ENCODE measurements at regions not wholly inside any gene's neighbourhood (a gene's known extent, or its start where the extent isn't known, plus 50 kb on each side); places are given as distances from the start of the nearest gene placed in this dataset.

GRCh38 chr3:41000471-41000870, 198.8 kb upstream of the CTNNB1 start:
- Mint-ChIP-seq H3K27me3 (ENCODE audit: low read depth in 2 of 2) (peaks cover 0 to 7% of the 10 kb centered on the region in 2 donors), H3K36me3 (no peaks in the 10 kb centered on the region), H3K4me3 (no peak overlapping the region), H3K27ac (no peak overlapping the region), H3K4me1 (no peaks in the 10 kb centered on the region), H3K9me3 (no peaks in the 10 kb centered on the region)
- no peak for TF ChIP-seq CTCF (IDR thresholded peaks at IDR 0.05)
- Histone ChIP-seq H3K9me3 (ENCODE audit: control insufficient read depth, insufficient read depth, low read length) (no peaks in the 10 kb centered on the region), H3K4me1 (ENCODE audit: control insufficient read depth, insufficient read depth, low read length) (no peaks in the 10 kb centered on the region), H3K27me3 (ENCODE audit: control insufficient read depth, insufficient read depth, low read length) (no peaks in the 10 kb centered on the region), H3K36me3 (ENCODE audit: control insufficient read depth, insufficient read depth, low read length) (no peaks in the 10 kb centered on the region), H3K4me3 (ENCODE audit: low read length) (no peak overlapping the region), H3K27ac (ENCODE audit: low read length) (no peak overlapping the region)
- ATAC-seq (no peak), DNase-seq (no peak)
- WGBS (ENCODE audit: insufficient coverage) = 72% methylated on average over 2 of the region's 6 CpGs
- intact Hi-C loops (cut with micrococcal nuclease) = no loop called here

GRCh38 chr3:41001556-41001955, 197.7 kb upstream of the CTNNB1 start:
- H3K9me3 ChIP-seq (ENCODE audit: control insufficient read depth, insufficient read depth, low read length) = no peaks in the 10 kb centered on the region
- H3K4me3 ChIP-seq (ENCODE audit: low read length) = no peak overlapping the region
- Mint-ChIP-seq H3K4me3 (no peak overlapping the region), H3K9me3 (no peaks in the 10 kb centered on the region), H3K36me3 (no peaks in the 10 kb centered on the region), H3K4me1 (no peaks in the 10 kb centered on the region), H3K27me3 (ENCODE audit: low read depth in 2 of 2) (peaks cover 3 to 6% of the 10 kb centered on the region in 2 donors), H3K27ac (no peak overlapping the region)
- H3K36me3 ChIP-seq (ENCODE audit: control insufficient read depth, insufficient read depth, low read length) = no peaks in the 10 kb centered on the region
- H3K4me1 ChIP-seq (ENCODE audit: control insufficient read depth, insufficient read depth, low read length) = no peaks in the 10 kb centered on the region
- TF ChIP-seq CTCF (IDR thresholded peaks at IDR 0.05) = no peak
- DNase-seq (no peak), ATAC-seq (no peak)
- no peak overlapping the region for H3K27ac ChIP-seq (ENCODE audit: low read length)
- intact Hi-C loops (cut with micrococcal nuclease) = no loop called here
- WGBS (ENCODE audit: insufficient coverage) = 82% methylated on average over 1 of the region's 1 CpG
- H3K27me3 ChIP-seq (ENCODE audit: control insufficient read depth, insufficient read depth, low read length) = no peaks in the 10 kb centered on the region

GRCh38 chr3:41002104-41002503, 197.2 kb upstream of the CTNNB1 start:
- DNase-seq (peak in 1 of 2 donors; percentile 7), ATAC-seq (no peak)
- no peak for TF ChIP-seq CTCF (IDR thresholded peaks at IDR 0.05)
- no peaks in the 10 kb centered on the region for H3K36me3 Mint-ChIP-seq
- Histone ChIP-seq H3K27ac (ENCODE audit: low read length) (no peak overlapping the region), H3K4me3 (ENCODE audit: low read length) (no peak overlapping the region), H3K27me3 (ENCODE audit: control insufficient read depth, insufficient read depth, low read length) (no peaks in the 10 kb centered on the region), H3K4me1 (ENCODE audit: control insufficient read depth, insufficient read depth, low read length) (no peaks in the 10 kb centered on the region), H3K36me3 (ENCODE audit: control insufficient read depth, insufficient read depth, low read length) (no peaks in the 10 kb centered on the region), H3K9me3 (ENCODE audit: control insufficient read depth, insufficient read depth, low read length) (no peaks in the 10 kb centered on the region)
- H3K4me1 Mint-ChIP-seq = no peaks in the 10 kb centered on the region
- 65% methylated on average over 4 of the region's 4 CpGs for WGBS (ENCODE audit: insufficient coverage)
- H3K27ac Mint-ChIP-seq = no peak overlapping the region
- H3K27me3 Mint-ChIP-seq (ENCODE audit: low read depth in 2 of 2) = peaks cover 8 to 11% of the 10 kb centered on the region in 2 donors
- intact Hi-C loops (cut with micrococcal nuclease) = no loop called here
- no peaks in the 10 kb centered on the region for H3K9me3 Mint-ChIP-seq
- no peak overlapping the region for H3K4me3 Mint-ChIP-seq

- no peaks in the 10 kb centered on the region for H3K27me3 ChIP-seq (ENCODE audit: control insufficient read depth, insufficient read depth, low read length)
- no peak overlapping the region for H3K4me3 Mint-ChIP-seq
- ATAC-seq (no peak), DNase-seq (no peak)
- no peak for TF ChIP-seq CTCF (IDR thresholded peaks at IDR 0.05)
- peaks cover 9% of the 10 kb centered on the region for H3K36me3 Mint-ChIP-seq
- H3K36me3 ChIP-seq (ENCODE audit: control insufficient read depth, insufficient read depth, low read length) = no peaks in the 10 kb centered on the region
- no peak overlapping the region for H3K27ac Mint-ChIP-seq
- peaks cover 6 to 9% of the 10 kb centered on the region in 2 donors for H3K9me3 Mint-ChIP-seq
- no peak overlapping the region for H3K27ac ChIP-seq (ENCODE audit: low read length)
- H3K4me1 Mint-ChIP-seq = no peaks in the 10 kb centered on the region
- no peaks in the 10 kb centered on the region for H3K4me1 ChIP-seq (ENCODE audit: control insufficient read depth, insufficient read depth, low read length)
- H3K9me3 ChIP-seq (ENCODE audit: control insufficient read depth, insufficient read depth, low read length) = no peaks in the 10 kb centered on the region
- H3K4me3 ChIP-seq (ENCODE audit: low read length) = no peak overlapping the region
- intact Hi-C loops (cut with micrococcal nuclease) = no loop called here
- H3K27me3 Mint-ChIP-seq (ENCODE audit: low read depth in 2 of 2) = peaks cover 9 to 16% of the 10 kb centered on the region in 2 donors
Observed at GRCh38 chr3:41007399-41007798, 191.9 kb upstream of the CTNNB1 start.

Data from natural killer cell (primary cell).